ENCODE measurements at regions not wholly inside any gene's neighbourhood (a gene's known extent, or its start where the extent isn't known, plus 50 kb on each side); places are given as distances from the start of the nearest gene placed in this dataset.

GRCh38 chr7:52958621-52959140, 76.8 kb upstream of the POM121L12 start:
- Histone ChIP-seq H3K27ac (ENCODE audit: low read depth, low read length) (no peak overlapping the region), H3K79me2 (ENCODE audit: control insufficient read depth in 1 of 2, insufficient read depth in 2 of 2, low read length in 2 of 2) (no peaks in the 10 kb centered on the region), H4K91ac (replicated peaks; ENCODE audit: insufficient read length, low read length) (no peak overlapping the region), H3K23ac (ENCODE audit: insufficient read length) (no peak overlapping the region), H3K9me3 (ENCODE audit: insufficient read depth in 2 of 2, low read depth in 1 of 2, low read length in 1 of 2) (no peaks in the 10 kb centered on the region), H3K27me3 (replicated peaks in 1 of 4; ENCODE audit: control insufficient read depth in 3 of 4, extremely low read depth in 1 of 4, insufficient read depth in 3 of 4, low read length in 3 of 4) (no peaks in the 10 kb centered on the region), H3K4me2 (ENCODE audit: insufficient read depth in 1 of 2, low read depth in 2 of 2, low read length in 2 of 2) (no peak overlapping the region), H2AK5ac (ENCODE audit: low read depth, low read length) (no peak overlapping the region), H2BK5ac (ENCODE audit: low read depth, low read length) (no peak overlapping the region), H3K4ac (replicated peaks; ENCODE audit: insufficient read length, low read depth, low read length) (no peak overlapping the region), H3K18ac (ENCODE audit: extremely low read depth, low read length) (no peak overlapping the region), H2BK12ac (ENCODE audit: low read depth, low read length) (no peak overlapping the region), H3K56ac (replicated peaks; ENCODE audit: insufficient read length, low read depth, low read length) (no peak overlapping the region), H3K36me3 (ENCODE audit: control insufficient read depth in 2 of 4, insufficient read depth in 4 of 4, low read length in 3 of 4) (no peaks in the 10 kb centered on the region), H3K9ac (replicated peaks in 1 of 4; ENCODE audit: extremely low read depth in 1 of 4, low read depth in 3 of 4, low read length in 3 of 4) (no peak overlapping the region), H3K79me1 (ENCODE audit: low read depth, low read length) (no peaks in the 10 kb centered on the region), H2AFZ (ENCODE audit: low read length) (peak overlapping the region; percentile 63; the same call in 1 of the 2 replicates), H4K20me1 (replicated peaks in 1 of 2; ENCODE audit: control insufficient read depth in 1 of 2, insufficient read depth in 2 of 2, low read length in 2 of 2) (no peaks in the 10 kb centered on the region), H3K14ac (ENCODE audit: insufficient read length) (no peak overlapping the region), H2BK20ac (ENCODE audit: low read length) (no peak overlapping the region), H2BK15ac (ENCODE audit: low read length) (no peak overlapping the region), H4K8ac (ENCODE audit: extremely low read depth, insufficient read depth, low read length) (no peak overlapping the region), H3K4me1 (replicated peaks in 1 of 4; ENCODE audit: control insufficient read depth in 3 of 4, insufficient read depth in 4 of 4, low read length in 3 of 4) (peaks cover 0 to 10% (median 5%) of the 10 kb centered on the region in 4 experiments; a peak in 5 of 7 replicates), H4K5ac (ENCODE audit: insufficient read length, low read depth, low read length) (no peak overlapping the region), H2BK120ac (replicated peaks; ENCODE audit: low read depth, low read length) (no peak overlapping the region), H3K23me2 (ENCODE audit: low read depth, low read length) (no peaks in the 10 kb centered on the region), H3K4me3 (ENCODE audit: extremely low read depth in 1 of 4, insufficient read depth in 2 of 4, low read depth in 3 of 4, low read length in 4 of 4) (no peak overlapping the region)
- ChIA-PET POLR2A (ENCODE audit: partially characterized antibody) (no interaction called here), CTCF (ENCODE audit: partially characterized antibody) (interaction anchor here (0.9 to 1.1 kb wide), 2 partner anchors 10 to 19 kb away, joined by 3 to 6 read pairs; no protein-coding TSS in a partner anchor)
- FAIRE-seq (no peak), DNase-seq (ENCODE audit: low read depth in 1 of 2, low spot score in 2 of 2) (no peak)
- WGBS, 2 experiments (ENCODE audit: extremely low coverage in 1 of 2, insufficient coverage in 1 of 2, insufficient read length in 1 of 2, insufficient replicate concordance in 2 of 2, low coverage in 1 of 2, low lambda C conversion rate in 2 of 2, missing lambda C conversion rate in 1 of 2), result 91% methylated on average over 4 of the region's 4 CpGs; no CpG with 5 or more reads in 1 of the 2 experiments
- no peak for TF ChIP-seq ATF3 (IDR thresholded peaks at IDR 0.05; ENCODE audit: insufficient read depth, low read depth, low read length)
- TF ChIP-seq SP1 (IDR thresholded peaks at IDR 0.05; ENCODE audit: low read depth, low read length), result no peak
- no peak for TF ChIP-seq SP4 (IDR thresholded peaks at IDR 0.05; ENCODE audit: low read length)
- TF ChIP-seq HDAC6 (IDR thresholded peaks at IDR 0.05; ENCODE audit: low read depth, low read length), result no peak
- no peak for TF ChIP-seq SP2 (IDR thresholded peaks at IDR 0.05; ENCODE audit: low read length)

Measured in H1 (cell line).